ENCODE measurements at regions not wholly inside any gene's neighbourhood (a gene's known extent, or its start where the extent isn't known, plus 50 kb on each side); places are given as distances from the start of the nearest gene placed in this dataset.

DNA sequence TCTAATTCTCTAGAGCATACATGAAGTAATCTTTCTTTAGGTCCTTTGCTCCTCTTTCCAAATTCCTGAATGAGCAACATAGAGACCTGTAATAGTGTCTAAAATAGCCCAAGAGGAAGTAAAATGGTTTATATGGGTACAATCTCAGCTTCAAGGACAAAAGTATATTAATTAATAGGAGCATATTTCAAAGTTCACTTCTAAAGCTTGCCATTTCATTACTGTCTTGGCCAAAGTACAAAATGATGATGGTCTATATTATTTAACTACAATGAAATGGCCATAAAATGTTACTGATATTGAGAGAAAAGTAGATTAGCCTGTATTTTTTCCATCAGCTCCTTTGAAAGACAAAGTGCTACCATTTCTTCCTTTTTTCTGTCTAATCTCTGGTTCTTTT, 410.4 kb upstream of the NOVA1 start:
- no peak for DNase-seq

DNA sequence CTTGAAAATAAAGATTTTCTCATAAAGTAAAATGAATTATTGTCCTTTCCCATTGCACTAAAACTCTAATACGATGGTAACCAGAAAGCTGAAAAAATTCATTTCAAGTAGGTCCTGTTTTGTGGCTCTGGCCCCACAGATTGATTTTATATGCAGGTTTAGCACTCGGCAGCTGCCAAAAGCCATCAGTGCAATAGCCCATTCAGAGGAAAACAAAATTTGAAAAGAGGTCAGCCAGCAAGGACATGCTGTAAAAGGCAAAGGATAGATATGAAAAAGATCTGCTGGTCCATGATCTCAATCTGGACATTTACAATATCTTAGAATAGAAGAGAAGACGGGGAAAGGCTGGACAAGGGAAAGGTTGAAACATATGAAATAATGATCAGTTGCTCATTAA, 414.8 kb upstream of the NOVA1 start:
- DNase-seq, result no peak

DNA sequence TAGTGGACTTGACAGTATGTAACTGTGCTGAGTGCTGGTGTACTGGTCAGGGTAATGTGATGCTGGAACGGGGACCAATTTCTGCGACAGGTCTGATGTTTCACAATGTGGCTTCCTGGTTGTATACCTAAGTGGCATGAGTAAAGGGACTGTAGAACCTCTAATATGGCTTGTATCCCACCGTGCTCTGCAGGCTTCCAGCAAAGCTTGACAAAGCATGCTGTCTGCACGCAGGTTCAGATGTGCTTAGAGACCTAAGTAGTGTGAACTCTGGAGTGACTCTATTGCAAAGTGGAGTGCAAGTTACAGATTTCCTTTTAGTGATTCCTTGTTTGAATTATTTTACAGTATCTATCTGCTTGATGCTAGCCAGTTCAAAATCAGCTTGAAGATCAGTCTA, 415.8 kb upstream of the NOVA1 start:
- no peak for DNase-seq

DNA sequence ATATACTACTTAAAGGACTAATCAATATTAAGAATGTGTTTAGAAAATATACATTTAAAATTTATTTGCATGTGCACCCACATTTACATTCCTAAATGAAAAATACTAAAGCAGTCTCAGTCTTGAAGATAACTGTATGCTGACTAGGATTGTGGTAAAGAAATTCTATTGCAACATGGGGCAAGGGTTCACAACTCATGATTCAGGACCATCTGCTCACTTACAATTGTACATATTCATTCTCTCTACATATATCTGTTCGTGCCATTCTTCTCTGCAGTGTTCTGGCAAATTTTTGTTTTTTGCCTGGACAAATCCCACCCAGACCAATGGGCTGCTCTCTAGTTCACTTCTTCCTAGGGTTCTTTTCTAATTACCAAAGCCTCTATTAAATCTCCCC, 417.2 kb upstream of the NOVA1 start:
- DNase-seq, result no peak

DNA sequence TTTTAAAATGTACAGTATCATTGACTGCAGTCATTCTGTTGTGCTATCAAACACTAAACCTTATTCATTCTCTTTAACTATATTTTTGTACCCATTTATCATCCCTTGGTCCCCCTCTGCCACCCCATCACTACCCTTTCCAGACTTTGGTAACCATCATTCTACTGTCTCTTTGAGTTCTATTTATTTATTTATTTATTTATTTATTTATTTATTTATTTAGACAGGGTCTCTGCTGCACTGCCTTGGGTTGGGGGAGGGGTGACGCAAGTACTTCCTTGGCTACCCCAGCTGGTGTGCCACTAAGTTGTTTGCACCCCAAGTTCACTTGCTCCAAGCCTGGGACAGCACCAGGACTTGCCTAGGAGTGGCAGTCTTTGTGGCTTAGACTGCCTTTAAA, 427.8 kb upstream of the NOVA1 start:
- DNase-seq, result no peak

DNA sequence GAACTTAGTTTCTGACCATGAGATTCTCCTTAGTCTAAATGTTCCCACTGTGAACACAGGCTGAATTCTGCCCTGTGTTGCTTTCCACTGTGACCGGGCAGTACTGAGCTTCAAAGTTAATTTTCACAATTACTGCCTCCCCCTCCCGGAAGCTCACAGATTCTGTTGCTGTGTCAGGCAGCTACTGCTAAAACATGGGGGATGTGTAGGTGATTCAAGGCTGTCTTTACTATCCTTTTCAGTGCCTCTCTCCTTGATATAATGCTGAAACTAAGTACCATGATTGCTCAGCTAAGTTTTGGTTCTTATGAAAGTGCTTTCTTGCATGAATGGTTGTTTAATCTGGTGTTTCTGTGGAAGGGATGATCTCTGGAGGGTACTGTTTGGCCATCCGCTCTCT, 428.3 kb upstream of the NOVA1 start:
- no peak for DNase-seq

DNA sequence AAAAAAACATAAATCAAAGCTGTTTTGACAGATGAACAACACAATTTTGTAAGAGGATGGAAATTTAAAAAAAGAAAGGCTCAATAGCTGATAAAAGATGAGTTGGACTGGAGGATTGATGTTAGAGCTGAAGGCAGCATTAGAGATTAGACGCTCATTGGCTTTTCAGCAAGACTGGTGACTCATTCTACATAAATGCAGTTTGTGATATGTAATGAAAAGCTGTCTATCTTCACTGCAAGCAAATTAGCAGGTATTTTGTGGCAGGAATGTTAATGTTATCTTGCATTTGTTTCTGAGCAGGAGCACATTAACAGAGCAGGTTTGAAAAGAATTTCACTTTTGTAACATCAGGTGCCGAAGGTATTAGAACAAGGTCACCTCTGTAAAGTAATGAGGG, 442.7 kb upstream of the NOVA1 start:
- DNase-seq, result no peak

DNA sequence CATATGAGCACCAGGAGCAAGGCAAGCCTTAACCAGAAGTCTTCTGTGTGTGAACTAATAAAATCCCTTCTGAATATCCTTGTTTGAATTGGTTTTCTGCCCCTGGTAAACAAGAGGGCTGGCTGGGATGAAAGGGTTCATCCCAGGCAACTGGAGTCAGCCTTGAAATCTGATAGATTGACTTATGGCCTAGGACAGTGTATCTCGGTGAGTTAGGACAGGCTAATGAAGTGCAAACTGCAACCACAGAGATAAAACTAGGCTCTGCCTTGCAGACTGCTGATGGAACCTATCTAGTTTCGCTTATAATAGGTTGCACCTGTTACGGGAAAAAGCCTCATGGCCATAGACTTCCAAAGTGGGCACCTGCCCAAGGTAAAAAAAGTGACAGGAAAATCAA, 451.9 kb upstream of the NOVA1 start:
- no peak for DNase-seq

DNA sequence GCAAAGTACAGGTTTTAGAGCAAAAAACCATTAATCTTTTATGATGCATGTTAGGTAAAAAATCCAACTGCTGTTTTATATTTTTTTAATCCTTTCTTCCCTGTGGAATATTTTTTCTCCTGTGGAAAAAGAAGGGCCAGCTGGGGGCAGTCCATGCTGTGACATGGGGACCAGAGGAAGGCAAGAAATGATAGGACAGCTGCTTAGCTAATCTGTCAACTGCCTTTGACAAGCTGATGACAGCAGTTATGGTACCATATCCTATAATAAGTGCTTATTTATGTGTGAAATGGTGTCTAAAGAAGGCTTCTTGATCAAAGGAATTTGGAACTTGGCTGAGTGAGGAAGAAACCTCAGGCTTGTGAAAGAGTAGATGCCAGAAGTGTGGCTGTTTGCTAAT, 452.4 kb upstream of the NOVA1 start:
- no peak for DNase-seq

DNA sequence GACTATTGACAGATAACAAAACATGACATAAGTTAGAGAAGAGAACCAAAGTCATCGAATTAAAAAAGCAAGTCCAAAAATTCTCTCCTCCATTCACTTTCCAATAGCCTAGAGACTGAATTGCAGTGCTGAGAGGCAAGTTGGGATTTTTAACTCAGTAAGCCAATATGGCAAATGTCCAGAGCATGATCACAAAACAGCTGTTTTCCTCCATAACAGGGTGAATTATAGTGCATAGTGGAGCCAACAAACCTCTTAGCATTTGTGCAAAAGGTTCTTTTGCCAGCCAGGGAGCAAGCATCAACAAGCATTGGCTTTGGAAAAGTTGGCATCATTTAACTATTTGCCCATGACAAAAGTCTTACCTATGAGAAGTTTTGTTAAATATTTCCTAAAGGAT, 458.8 kb upstream of the NOVA1 start:
- DNase-seq, result no peak

DNA sequence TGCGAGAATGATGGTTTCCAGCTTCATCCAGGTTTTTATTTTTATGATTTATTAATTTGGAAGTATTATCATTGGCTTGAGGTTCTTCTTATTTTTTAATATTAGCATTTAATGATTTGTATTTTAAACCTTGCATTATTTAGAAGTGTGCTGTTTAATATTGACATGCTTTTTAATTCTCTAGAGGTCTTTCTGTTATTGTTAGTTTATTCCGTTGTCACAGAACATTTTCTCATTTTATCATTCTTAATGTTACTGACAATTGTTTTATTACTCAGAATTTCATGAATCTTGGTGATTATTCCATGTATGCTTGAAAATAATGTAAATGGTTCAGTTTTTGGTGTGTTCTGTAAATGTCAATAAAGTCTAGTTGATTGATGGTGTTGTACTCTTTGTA, 463.5 kb upstream of the NOVA1 start:
- DNase-seq, result no peak

DNA sequence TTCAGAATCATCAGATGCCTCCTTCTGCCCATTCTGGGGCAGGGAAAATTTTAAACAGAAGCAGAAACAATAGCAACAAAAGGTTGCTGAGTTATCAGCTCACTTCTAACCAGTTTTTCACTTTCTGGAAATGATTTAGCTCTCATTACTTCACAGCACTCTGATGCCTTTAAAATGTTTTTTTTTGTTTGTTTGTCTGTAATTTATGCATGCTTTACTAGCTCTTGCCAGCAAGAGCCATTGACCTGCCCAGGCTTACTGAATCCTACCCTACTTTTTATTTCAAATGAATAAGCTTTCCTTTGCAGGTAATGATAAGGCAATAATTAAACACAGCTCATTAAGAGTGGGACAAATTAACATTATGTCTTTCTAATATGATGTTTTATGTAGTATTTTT, 466.1 kb upstream of the NOVA1 start:
- DNase-seq, result no peak

DNA sequence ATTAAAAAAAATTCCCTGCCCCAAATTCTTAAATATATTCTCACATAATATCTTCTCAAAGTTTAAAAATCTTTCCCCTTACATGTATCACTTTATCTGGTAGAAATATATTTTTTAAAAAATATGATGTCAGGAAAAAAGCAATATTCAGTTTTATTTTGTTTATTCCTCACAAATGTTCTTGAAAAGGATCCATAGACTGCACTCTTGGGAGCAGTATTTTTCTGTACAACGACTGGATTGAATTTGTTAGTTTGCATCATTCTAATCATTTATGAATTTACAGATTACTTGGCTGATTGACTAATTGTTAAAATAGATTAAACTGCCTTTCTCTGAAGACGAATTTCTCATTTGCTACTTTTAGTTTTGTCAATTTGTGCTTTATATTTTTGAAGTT, 468.1 kb upstream of the NOVA1 start:
- no peak for DNase-seq

DNA sequence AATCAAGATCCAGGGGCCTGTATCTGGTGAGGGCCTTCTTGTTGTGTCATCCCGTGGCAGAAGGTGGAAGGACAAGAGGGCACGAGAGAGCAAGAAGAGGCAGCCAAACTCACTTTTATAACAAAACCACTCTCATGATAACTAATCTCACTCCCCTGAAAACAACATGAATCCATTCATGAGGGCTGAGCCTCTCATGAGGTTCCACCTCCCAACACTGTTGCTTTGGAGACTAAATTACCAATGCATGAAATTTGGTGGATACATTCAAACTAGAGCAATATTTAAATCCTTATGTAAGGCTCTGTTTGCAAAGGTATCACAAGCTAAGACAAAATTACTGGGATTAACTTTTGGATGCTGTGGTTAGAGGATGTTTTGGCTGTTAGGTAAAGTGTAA, 470.1 kb upstream of the NOVA1 start:
- no peak for DNase-seq

DNA sequence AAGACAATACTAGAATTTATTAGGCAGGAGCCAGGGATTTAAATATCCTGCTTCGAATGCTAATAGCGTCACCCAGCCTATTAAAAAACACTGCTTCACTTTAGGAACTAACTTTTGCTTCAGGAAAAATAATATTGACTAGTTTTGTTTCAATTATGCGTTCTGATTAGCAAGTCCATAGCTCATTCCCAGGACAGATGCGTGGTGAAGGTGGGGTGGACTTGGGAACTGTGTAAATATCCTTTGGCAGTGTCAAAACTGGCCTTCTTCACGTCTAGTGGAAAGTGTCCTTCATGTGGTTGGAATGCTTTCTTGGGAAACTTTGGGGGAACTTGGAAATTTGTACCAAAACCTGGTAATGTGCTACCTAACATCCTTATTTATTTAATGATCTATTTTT, 474.8 kb upstream of the NOVA1 start:
- no peak for DNase-seq

DNA sequence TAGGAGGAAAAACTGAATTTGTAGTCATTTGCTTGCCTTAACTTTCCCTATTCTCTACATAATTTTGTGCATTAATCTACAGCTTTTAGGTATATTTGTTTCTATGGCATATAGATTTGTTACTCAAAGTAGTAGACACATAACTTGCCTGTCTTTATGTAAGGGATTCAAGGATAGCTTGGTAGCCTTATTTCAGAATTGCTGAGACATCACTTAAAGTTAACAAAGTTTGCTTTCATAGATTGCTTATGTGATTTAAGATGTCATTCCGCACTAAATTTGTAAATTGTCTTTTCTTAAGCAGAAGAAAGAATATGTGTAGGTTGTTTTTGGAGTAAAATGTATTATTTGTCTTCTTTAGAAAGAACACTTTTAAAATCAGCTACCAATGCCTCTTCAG, 477.7 kb upstream of the NOVA1 start:
- DNase-seq, result no peak

DNA sequence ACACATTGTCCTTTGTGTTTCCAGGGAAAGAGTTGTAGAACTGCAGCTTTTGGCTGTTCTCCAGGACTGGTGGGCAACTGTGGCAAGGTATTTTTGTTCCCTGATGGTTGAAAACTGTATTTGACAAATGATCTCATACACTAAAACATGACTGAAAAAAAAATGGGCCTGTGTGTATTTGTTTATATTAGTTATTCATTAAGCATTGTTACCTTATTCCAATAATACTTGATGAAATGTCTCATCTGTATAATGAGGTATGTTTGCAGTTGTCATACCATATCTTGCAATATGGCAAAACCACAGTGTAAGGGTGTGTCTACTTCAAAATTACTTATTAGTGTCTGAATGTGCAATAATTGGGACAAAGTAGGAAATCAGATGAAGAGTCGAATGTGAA, 479.4 kb upstream of the NOVA1 start:
- no peak for DNase-seq

DNA sequence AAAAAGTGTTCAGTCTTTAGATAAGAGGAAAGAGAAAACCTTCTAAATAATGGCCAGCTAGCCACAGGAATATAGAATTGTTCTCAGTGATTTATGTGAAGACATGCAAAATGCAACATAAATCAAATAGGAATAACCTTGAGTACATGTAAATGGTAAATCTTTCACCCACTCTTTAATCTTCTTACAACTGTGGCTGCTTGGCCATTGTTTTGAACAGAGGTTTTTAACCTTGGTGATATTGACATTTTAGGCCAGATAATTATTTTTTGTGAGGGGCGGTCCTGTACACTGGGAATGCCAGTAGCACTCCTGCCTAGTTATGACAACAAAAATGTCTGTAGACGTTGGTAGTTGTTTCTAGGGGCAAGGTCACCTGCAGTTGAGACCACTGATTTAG, 479.9 kb upstream of the NOVA1 start:
- no peak for DNase-seq

DNA sequence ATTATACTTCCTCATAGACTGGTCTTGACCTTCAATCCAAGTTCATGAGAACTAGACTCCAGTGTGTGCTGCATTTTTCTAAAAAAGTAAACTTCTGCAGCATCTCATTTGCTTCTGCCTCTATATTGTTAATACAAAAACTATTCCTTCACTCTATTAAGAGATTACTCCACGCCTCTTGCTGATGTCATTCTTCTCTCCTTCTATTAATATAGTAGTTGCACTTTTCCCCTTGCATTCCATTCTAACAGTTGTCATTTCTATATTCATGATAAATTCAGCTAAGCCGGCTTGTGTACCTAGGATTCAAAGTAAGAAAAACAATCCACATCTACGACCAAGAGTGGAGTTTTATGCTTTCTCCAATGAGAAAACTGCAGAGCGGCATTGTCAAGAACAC, 480.4 kb upstream of the NOVA1 start:
- no peak for DNase-seq

DNA sequence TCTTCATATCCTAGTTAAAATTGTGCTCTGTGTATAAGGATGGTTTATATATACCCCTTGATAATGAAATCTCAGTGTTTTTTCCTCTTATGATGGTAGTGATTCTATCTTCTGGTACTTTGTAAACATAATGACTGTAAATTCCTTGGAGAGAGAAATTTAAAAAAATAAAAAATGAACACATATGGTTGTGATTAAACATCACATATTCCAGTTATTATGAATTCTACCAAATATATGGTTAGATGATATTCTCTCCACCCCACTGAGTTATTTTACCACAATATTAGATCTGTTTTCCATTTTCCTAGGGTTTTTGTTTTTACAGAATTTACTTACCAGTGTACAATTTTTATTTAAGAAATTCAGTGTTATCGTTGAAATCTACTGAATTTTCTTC, 481.9 kb upstream of the NOVA1 start:
- no peak for DNase-seq

DNA sequence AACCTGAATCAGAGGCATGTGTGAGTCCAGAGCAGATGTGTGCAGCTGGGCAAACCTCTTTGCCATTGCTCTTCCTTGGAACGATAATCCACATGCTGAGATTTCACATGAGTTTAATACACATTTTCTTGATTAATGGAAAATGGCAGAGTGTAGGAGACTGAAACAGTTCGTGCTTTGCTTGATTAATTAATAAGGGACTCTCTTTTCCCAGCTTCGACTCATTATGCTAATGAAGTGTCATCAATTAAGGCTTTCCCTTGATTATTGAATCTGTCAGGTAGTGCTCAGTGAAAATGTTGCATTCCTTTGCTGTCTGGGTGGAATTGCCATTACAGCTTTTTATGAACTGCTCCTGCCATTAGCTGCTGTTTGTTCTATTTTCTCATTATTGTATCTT, 487.7 kb upstream of the NOVA1 start:
- DNase-seq, result no peak

DNA sequence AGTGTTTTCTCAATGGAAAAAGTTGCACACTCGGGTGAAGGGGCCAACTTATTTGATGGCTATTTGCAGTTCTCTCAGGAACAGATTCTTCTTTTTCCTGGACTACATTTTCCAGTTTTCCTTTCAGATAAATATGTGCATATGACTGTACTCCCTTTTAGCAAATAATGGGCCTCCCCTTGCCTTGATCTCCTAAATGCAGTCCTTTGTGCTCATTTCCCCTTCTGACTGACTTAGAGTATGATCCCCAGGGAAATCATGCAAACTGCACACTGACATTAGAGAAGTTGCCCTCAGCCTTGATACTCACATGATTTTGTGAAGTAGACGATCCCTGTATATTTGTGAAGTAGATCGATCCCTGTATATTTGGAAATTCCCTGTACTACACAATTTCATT, 492.9 kb upstream of the NOVA1 start:
- no peak for DNase-seq

DNA sequence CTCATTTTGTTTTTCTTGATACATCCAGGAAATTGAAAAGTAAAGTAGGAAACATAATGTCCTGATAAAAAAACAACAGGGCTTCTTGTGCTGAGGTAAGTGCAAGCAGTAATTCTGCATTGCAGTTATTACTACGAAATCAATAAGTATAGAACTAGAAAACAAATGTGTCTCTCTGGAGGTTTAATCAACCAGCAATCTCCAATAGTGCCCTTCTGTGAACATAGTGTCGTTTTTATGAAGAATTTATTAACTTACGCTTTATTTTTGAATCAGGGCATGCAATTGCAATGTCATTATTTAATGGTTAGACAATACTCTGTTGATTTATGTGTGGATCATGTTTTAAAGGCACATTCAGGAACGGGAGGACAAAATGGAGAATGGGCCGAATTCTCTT, 494.1 kb upstream of the NOVA1 start:
- DNase-seq, result no peak

DNA sequence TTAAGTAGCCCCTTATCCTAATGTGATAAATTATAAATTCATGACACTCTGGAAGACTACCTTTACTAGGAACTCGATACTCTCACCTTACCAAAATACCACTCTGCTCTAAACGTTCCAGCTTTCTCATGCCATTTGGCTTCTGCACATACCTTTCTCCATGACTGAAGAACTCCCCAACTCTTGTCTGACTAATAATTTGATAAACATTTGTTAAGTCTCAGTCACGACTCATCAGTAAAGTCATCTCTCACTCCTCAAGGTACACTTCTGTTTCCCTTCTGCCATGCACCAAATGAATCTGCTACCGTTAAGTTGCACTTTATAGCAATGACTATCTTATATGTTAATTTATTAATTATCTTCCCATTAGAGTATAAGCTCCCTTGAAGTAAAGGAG, 498.3 kb upstream of the NOVA1 start:
- no peak for DNase-seq

DNA sequence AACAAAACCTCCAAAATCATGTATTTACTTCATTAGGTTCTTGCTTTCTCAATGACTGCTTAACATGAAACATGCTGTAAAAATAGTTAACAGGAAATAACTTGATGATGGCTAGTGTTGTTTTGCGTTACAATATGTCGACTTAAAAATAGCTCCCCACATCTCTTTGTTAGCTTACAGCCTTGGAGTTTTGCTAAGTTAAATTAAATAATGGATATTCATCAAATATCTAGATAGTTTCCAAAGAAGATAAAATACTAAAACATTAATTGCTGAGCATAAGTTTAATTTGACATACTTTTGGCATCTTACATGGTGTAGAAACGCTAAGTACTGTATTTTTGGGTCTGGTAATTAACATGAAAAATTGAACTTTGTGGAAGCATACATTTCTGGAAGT, 500.6 kb upstream of the NOVA1 start:
- no peak for DNase-seq

DNA sequence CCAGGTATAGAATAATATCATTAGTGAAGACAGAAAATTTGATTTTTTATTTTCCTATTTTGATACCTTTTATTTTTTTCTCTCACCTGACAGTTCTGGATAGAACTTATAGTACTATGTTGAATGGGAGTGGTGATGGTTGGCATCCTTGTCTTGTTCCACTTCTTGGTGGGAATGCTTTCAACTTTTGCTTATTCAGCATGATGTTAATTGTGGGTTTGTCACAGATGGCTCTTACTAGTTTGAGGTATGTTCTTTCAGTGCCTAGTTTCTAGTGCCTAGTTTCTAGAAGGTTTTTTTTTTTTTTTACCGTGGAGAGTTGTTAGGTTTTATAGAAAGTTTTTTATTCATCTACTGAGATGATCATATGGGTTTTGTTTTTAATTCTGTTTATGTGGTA, 516.3 kb upstream of the NOVA1 start:
- DNase-seq, result no peak

DNA sequence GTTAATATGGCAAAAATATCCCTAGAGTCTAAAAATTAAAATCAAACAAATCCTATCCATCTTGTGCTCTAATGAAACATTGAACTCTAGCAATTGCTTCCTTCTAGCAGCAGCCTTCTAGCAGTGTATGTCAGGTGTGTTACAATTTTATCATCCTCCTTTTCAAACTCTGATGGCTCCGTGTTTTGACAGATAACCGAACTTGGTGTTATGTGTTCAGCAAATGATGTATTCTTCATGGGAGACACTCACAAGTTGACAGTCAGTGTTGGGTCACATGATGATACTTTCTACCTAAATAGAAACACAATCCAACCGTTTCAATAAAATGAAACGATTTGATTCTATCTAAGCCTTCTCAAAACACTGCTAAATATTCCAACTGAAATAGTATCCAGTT, 525.3 kb upstream of the NOVA1 start:
- DNase-seq, result no peak
